NCI-H1092 (cell line): ENCODE measurements at regions not wholly inside any gene's neighbourhood (a gene's known extent, or its start where the extent isn't known, plus 50 kb on each side); places are given as distances from the start of the nearest gene placed in this dataset.
A peak's percentile ranks its signal among the peaks of the same experiment; 100 is the strongest.

Source experiments
- DNase-seq: peaks from one replicate; lab custom pipeline; 2025; lab: John Stamatoyannopoulos, UW

DNA sequence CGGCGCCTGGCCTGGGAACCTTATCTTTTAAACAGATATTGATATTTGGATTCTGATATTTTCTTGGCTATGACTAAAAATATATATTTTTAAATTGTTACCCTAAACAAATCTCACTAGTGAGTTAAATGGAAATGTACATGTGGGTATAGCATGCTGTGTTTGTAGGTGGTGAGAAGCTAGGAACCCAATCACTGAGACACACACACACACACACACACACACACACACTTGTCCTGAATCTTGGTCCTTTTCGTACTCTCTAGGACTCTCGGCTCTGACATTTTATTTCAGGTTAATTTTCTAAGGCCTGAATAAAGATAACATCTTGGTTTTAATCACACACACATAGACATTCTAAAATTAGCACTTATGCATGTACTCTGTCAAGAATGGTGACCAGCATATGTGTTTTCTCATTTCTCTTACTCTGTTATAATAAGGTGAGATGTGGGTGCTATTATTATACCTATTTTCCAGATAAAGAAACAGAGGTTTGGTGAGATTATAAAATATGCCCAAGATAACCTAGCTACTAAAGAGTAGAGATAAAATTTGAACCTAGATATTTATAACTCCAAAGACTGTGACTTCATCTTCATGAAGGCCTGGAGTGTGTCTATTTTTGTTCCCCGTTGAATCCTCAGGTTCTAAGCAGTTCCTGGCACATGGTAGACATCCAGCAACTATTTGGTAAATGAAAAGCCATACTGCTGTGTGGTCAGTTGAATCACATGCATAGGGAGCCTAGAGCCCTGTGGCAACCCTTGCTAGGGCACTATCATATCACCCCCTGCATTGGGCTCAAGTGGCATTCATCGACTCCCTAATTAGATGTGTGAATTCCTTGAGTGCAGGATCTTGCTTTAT is 85.0 kb upstream of the RAB3GAP2 start:
- DNase-seq = no peak

DNA sequence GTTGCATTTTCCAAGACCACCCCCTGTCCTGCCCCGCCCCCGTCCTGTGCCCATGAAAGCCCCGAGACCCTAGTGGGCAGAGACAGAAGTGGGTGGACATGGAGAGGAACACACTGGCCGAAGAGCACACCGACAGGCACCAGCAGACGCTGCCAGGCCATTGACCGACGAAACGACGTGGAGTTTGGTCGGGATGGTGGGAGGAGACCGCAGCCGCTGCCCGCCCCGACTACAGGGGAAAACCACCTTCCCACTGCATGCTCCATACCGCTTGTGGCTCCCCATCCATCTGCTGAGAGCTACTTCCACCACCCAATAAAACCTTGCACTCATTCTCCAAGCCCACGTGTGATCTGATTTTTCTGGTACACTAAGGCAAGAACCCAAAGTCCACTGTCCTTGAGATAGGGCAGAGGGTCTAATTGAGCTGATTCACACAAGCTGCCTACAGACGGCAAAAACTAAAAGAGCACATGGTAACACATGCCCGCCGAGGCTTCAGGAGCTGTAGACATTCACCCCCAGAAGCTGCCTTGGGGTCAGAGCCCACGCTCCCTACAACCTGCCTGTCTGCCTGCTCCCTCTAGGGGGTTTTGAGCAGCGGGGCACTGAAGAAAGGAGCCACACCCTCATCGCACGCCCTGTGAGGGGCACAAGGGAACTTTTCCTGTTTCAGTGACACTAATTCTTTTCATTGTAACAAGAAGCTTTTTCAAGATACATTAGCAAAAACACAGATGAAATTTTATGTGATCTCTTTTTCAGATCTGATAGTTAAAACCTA is 81.2 kb upstream of the RAB3GAP2 start:
- no peak for DNase-seq

DNA sequence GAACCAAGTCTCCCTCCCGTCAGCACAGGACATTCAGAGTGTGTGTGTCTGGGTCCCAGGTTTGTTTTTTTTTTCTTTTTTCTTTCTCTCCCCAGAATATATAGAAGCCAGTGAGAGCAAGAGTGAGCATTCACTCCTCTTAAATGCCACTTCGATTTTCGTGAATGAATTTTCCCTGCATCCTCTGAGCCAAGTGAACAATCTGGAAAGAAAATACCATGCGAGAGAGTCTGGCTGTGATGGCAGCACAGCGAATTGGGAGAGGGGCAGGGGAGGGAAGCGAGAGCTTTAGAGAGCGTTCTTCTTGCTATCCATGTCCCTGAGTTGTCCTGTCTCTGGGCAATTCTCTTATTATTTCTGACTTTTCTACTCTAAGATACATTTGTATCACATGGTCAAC is 76.0 kb upstream of the RAB3GAP2 start:
- no peak for DNase-seq

DNA sequence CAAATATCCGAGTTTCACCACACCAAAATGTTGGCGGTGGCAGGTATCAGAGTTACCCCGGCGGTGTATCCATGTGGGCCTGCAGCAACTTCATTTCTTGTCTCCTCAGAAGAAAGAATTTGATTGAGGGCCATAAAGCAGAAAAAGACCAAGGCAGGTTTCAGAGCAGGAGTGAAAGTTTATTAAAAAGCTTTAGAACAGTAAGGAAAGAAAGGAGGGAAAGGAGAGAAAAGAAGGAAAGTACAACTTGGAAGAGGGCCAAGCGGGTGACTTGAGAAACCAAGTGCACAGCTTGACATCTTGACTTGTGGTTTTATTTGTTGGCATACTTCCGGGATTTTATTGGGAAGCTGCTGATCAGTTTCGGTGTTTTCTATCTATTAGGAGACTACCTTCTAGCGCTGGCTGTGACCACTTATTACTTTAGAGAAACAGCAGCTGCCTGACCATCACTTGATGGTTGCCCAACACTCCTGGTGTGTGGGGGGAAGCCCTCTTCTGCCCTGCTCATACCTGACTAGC is 75.5 kb upstream of the RAB3GAP2 start:
- no peak for DNase-seq

DNA sequence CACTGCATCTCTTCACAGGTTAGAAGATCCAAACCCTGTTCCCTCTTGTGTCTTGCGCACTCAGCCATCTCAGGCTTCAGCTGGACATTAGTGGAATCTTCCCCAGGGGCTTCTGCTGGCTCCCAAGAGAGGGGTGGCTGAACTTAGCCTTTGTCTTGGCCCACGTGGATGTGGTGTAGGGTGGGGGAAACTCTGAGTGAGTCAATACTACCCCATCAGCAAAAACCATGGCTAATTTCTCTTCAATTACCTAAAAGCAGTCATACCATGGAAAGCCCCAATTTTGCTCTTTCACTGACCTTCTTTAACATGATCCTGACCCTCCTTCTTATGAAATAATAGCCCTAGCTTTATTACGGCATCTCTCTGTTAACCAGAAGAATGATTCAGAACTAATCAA is 72.5 kb upstream of the RAB3GAP2 start:
- no peak for DNase-seq

DNA sequence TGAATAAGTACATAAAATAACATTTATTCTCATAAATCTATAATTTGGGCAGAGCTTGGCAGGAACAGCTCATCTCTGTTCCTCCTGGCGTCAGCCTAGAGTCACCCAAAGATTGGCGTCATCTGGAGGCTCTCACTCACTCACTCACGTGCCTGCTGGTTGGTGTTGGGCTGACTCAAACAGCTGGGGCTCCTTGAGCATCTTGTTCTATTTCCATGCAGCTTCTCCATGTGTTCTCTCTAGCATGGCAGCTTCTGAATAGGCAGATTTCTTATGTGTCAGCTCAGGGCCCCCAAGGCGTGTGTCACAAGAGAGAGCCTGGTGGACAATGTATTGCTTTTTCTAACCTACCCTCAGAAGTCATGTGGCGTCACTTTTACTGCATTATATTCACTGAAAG is 70.6 kb upstream of the RAB3GAP2 start:
- DNase-seq = no peak

DNA sequence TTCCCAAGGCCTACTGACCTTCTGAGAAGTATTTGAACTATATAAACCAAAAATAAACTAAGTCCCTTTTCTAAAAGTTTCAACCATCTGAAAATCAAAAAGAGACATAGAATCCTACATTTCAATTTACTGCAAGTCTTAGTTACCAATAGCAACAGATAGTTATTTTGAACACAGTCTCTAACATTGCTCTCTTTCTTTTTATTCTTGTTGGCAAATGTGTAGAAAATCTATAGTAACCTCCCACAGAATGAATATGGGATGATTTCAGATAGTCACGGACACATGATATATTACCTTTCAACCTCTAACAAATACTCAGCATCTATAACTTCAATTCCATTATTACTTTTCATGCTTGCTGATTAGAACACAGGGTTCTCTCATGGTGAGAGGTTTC is 68.9 kb upstream of the RAB3GAP2 start:
- no peak for DNase-seq

DNA sequence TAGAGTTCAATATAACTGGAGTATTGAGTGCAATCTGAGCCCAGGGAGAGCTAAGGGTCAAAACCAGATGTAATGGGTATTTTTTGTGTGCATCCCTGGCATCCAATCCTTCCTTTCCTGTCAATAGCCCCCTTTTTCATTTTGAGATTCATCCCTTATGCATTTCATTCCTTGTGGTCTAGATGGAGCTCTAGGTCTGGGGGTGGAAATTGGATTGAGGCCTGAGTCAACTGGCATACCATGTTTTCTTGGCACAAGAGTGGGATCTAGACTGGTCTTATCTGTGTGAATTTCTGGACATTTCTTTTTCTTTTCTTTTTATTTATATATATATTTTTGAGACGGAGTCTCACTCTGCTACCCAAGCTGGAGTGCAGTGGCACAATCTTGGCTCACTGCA is 67.3 kb upstream of the RAB3GAP2 start:
- no peak for DNase-seq

DNA sequence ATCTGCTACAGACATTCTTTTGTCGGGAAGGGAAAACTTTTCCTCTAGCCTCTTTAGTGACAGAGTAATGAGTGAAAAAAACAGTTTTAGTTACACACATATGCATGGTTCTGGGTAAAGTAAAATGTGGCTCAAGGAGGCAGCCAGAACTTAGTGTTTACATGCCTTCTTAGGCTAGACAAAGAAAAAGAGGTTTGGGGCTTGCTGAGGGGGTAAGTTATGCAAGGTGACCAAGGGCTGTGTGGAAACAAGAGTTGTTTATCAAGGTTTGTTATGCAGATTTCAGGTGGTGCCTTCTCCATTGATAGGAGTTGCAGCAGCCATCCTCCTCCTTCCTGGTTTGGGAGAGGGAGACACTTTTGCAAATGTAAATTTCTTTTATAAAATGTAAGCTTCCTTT is 66.5 kb upstream of the RAB3GAP2 start:
- no peak for DNase-seq

DNA sequence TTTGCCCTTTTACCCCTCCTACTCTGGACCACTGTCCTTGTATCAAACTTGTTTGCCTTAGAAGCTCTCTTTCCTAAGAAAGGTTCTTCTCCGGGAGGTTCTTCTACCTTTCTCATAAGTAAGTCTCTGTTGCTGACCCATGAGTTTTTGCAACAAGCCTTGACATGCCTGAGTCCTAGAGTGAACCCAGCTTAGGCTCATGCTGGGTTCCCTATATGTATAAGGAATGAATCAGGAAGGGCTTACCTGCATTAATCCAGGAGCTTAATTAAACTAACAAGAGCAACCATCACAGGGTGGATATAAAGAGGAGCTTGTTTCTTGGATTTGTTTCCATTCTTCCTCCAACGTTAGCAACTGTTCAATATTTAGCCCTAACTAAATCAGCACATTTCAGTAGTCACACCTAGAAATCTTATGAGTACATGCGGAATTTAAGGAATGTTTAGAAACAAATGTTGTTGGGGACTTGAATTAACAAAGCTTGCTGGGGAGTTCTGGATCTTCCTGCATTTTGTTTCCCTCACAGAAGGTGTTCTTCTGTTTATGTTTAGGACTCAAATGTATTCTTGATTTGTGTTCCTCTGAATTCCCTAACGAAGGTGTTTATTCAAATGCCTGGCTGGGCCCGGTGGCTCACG is 64.3 kb upstream of the RAB3GAP2 start:
- no peak for DNase-seq

DNA sequence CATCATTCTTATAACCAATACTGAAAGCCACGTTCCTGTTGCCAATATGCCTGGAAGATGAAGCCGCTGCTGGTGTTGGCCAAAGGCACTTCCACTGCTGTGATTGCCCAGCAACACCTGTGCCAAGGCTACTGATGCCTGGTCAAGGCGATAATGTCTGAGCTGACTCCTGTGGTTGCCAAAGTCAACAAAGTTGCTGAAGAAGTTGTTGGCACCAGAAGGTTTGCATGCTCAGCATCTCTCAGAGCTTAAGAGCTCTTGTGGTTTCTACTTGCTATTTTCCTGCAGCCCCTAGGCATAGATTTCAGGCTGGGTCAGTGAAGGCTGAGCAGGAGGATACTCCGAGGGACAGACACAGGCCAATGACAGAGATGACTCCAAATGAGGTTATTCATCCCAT is 63.4 kb upstream of the RAB3GAP2 start:
- DNase-seq = peak; percentile 64

DNA sequence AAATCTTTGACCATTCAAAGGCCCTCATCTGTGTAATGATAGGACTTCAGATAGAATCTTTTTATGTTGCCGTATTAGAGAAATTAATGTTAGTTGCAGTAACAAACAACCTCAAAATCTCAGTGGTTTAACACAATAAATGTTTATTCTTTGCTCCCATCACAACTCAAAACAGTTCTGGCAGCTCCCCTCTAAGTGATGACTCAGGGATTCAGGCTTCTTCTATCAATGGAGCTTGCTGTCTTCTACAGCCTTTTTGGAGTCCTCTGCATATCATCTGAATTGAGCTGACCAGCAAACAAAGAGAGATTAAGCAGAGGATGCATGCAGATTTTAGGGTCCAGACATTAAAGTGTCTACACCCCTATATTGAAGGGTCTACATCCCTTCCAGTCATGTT is 59.1 kb upstream of the RAB3GAP2 start:
- DNase-seq = no peak

DNA sequence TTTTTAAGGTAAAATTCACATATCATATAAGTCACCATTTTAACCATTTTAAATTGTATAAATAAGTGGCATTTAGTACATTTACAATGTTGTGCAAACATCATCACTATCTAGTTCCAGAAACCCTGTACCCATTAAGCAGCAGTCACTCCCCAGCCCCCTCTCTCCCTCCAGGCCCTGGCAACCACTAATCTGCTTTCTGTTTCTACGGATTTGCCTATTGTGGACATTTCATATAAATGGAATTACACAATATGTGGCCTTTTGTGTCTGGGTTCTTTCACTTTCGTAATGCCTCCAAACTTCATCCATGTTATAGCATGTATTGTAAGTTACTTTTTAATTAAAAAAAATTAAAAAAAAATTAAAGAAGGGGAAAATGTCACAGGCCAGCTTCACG is 58.0 kb upstream of the RAB3GAP2 start:
- DNase-seq = no peak

DNA sequence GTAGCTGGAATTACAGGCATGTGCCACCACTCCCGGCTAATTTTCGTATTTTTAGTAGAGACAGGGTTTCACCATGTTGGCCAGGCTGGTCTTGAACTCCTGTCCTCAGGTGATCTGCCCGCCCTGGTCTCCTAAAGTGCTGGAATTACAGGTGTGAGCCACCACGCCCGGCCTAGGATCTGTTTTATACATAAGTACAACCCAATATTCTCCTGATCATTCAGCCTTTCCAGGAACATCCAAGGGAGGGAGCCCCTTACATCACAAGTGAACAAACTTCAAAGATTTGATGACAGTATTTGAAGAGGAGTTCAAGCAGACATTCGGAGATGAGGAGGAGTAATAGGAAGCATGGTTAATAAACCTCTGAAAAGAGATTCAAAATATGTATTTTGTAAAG is 54.9 kb upstream of the RAB3GAP2 start:
- DNase-seq = no peak

DNA sequence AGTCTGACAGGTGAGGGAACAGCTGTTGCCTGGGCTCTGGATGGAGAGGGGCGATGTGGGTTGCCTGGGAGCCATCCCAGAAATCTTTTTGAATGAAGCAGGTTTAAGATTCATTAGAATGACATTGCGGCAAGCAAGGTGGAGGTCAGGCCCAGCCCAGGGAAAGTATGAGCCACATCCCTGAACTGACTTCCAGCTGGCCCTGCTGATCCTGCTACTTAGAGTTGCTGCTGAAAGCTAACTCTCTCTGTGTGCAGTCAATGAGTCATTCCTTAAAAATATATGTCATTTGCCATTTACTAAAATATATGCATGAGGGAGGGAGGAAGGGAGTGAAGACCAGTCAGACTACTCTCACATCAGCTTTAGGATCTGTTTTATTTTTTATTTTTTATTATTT is 54.3 kb upstream of the RAB3GAP2 start:
- no peak for DNase-seq

DNA sequence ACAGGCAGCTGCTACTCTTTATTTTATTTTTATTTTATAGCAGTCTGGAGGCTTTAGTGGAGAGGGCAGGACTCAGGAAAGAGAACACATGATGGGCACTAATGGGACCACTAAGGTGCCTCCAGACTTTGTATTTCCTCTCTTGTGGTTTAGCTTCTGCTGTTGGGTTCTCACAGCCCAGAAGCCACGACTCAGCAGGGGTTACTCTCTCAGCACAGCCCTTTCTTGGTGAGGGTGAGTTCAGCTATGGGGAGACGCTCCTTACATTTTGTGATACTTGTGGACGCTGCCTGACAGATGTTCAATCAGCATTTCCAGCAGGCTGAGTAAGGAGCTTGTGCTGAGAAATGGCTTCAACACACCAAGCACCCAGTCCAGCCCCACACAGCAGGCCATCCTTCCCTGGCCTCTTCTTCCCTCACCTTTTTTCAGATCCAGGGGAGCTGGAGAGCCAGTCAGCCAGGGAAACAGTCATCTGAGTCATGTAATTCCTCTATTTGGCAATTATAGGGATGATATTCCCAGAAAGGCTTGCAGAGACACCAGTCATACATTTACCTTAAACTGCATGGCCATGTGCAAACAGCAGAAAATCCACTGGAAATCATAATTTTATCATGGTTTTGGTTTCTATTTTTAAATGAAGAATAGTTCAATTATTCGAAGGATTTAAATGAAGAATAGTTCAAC is 53.2 kb upstream of the RAB3GAP2 start:
- DNase-seq = no peak

DNA sequence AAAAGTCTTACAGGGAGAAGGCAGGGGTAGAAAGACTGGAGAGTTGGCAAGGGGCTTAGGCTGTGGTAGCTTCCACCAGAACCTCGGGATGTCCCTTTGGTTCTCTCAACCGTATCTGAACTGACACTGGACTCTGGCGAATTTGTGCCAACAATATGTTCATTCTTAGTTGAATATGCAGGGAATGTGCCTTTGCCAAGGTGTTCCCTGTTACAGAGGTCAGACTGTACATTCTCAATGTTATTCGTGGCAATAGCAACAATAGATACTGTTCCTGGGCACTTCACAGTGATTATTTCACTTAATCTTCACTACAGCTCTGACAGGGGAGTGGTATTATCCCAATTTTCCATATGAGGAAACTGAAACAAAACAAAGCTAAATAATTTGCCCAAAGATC is 51.5 kb upstream of the RAB3GAP2 start:
- no peak for DNase-seq

DNA sequence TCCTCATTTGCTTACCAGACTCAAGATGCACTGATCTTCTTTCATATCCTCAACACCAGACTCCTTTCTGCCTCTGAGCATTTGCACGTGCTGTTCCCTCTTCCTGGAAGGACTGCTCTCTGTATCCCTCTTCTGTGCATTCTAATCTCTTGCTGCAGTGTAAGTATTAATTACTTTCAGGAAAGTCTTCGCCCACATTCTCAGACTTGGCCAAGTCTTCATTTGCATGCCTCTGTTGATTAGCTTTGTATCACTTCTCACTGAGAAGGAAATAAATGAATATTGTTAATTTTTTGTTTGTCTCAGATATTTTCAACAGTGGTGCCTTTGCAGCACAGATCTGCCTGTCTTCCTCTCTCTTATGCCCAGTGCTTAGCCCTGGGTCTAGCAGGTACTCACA is 50.3 kb upstream of the RAB3GAP2 start:
- no peak for DNase-seq
